Vagina (tissue), 2 donors: ENCODE measurements at regions not wholly inside any gene's neighbourhood (a gene's known extent, or its start where the extent isn't known, plus 50 kb on each side); places are given as distances from the start of the nearest gene placed in this dataset.

Source experiments
- CTCF ChIP-seq, 3 experiments: fragments of 450-650 bp in 2 of 3; fragments of 200-600 bp in 1 of 3; sonication (generic) in 1 of 3; IDR thresholded peaks; one replicate each; pipeline ENCODE4 v1.5.1; 2017 to 2019; ENCODE audit warnings: antibody characterized with exemption in 3 of 3, mild to moderate bottlenecking in 2 of 3, moderate library complexity in 2 of 3
- POLR2A ChIP-seq, 2 donors: fragments of 450-650 bp; IDR thresholded peaks; one replicate each; pipeline ENCODE4 v1.6.1; 2017; ENCODE audit warnings: antibody characterized with exemption in 2 of 2, mild to moderate bottlenecking in 2 of 2, moderate library complexity in 2 of 2
- POLR2AphosphoS5 ChIP-seq, 2 donors: sonication (generic); formaldehyde crosslinking; IDR thresholded peaks; one replicate each; pipeline ENCODE4 v1.9.0; 2017; ENCODE audit warnings: antibody characterized with exemption in 2 of 2, mild to moderate bottlenecking in 2 of 2, low read depth in 1 of 2; ENCODE audit not compliant: insufficient read depth in 1 of 2

- TF ChIP-seq CTCF (IDR thresholded peaks at IDR 0.05) = no peak
- TF ChIP-seq POLR2A (IDR thresholded peaks at IDR 0.05) = no peak
- no peak for TF ChIP-seq POLR2AphosphoS5 (IDR thresholded peaks at IDR 0.05; ENCODE audit: insufficient read depth in 1 of 2, low read depth in 1 of 2)
Measured at GRCh38 chr18:11336241-11336640, 186.9 kb upstream of the PIEZO2 start.
